AG09309 (cell line): ENCODE measurements at regions not wholly inside any gene's neighbourhood (a gene's known extent, or its start where the extent isn't known, plus 50 kb on each side); places are given as distances from the start of the nearest gene placed in this dataset.
A peak's percentile ranks its signal among the peaks of the same experiment; 100 is the strongest.
"Not testable (repeated sequence)": the region's sequence is repeated elsewhere in the genome, so short reads cannot be mapped to it uniquely, and the experiment has no call there.

Source experiments
- DNase-seq: peaks from one replicate; pipeline ENCODE4 v3.0.0-alpha.2; 2010; ENCODE audit warnings: low read depth
- H3K4me3 ChIP-seq: 2 replicates; pipeline ENCODE4 v1.5.1; 2011; ENCODE audit warnings: mild to moderate bottlenecking, low read depth, low read length, moderate library complexity; ENCODE audit not compliant: control insufficient read depth
- CTCF ChIP-seq: IDR thresholded peaks from 2 replicates; pipeline ENCODE4 v1.5.1; 2011; ENCODE audit warnings: mild to moderate bottlenecking, low read depth, low read length, inconsistent platforms; ENCODE audit not compliant: insufficient read depth, control insufficient read depth; ENCODE audit errors: missing control alignments

- H3K4me3 ChIP-seq, result no peak overlapping the region
- no peak for DNase-seq
- TF ChIP-seq CTCF, result no peak
These were observed 66.6 kb upstream of the CNEP1R1 start for GRCh38 chr16:49958448-49958847.

- TF ChIP-seq CTCF, result no peak
- DNase-seq, result no peak
- no peak overlapping the region for H3K4me3 ChIP-seq
These were observed 65.3 kb upstream of the CNEP1R1 start for GRCh38 chr16:49959552-49960277.

- DNase-seq, result peak; percentile 66
- no peak for TF ChIP-seq CTCF
- no peak overlapping the region for H3K4me3 ChIP-seq
These were observed 63.9 kb upstream of the CNEP1R1 start for GRCh38 chr16:49961089-49961488.

GRCh38 chr16:49962566-49962965 lies 62.5 kb upstream of the CNEP1R1 start:
- H3K4me3 ChIP-seq, DNase-seq: not testable (repeated sequence)

- TF ChIP-seq CTCF, result no peak
- H3K4me3 ChIP-seq, result no peak overlapping the region
- no peak for DNase-seq
These were observed 60.7 kb upstream of the CNEP1R1 start for GRCh38 chr16:49964316-49964715.

- DNase-seq, result no peak
- no peak for TF ChIP-seq CTCF
- H3K4me3 ChIP-seq, result no peak overlapping the region
These were observed 60.1 kb upstream of the CNEP1R1 start for GRCh38 chr16:49964973-49965372.

GRCh38 chr16:49967012-49967559 lies 57.9 kb upstream of the CNEP1R1 start:
- H3K4me3 ChIP-seq, result no peak overlapping the region
- TF ChIP-seq CTCF, result no peak
- DNase-seq, result no peak
